ENCODE measurements at regions not wholly inside any gene's neighbourhood (a gene's known extent, or its start where the extent isn't known, plus 50 kb on each side); places are given as distances from the start of the nearest gene placed in this dataset.
A peak's percentile ranks its signal among the peaks of the same experiment; 100 is the strongest.

GRCh38 chr12:93944911-93945310 lies 203.5 kb upstream of the PLXNC1 start:
- H3K27ac Mint-ChIP-seq = no peak overlapping the region
- no peaks in the 10 kb centered on the region for H3K9me3 Mint-ChIP-seq
- no peaks in the 10 kb centered on the region for H3K36me3 Mint-ChIP-seq (ENCODE audit: insufficient read depth)
- peaks cover 17% of the 10 kb centered on the region in 2 donors for H3K27me3 Mint-ChIP-seq
- no peak for ATAC-seq (replicated peaks)
- DNase-seq = no peak
- H3K4me1 Mint-ChIP-seq (ENCODE audit: low read depth in 2 of 2) = no peaks in the 10 kb centered on the region
- no peak overlapping the region for H3K4me3 Mint-ChIP-seq

- H3K4me1 Mint-ChIP-seq (ENCODE audit: low read depth in 2 of 2) = no peaks in the 10 kb centered on the region
- peaks cover 17% of the 10 kb centered on the region in 2 donors for H3K27me3 Mint-ChIP-seq
- no peaks in the 10 kb centered on the region for H3K36me3 Mint-ChIP-seq (ENCODE audit: insufficient read depth)
- DNase-seq = no peak
- no peak overlapping the region for H3K27ac Mint-ChIP-seq
- H3K4me3 Mint-ChIP-seq = no peak overlapping the region
- no peaks in the 10 kb centered on the region for H3K9me3 Mint-ChIP-seq
- ATAC-seq (replicated peaks) = no peak
Observed at GRCh38 chr12:93946542-93947150, 201.7 kb upstream of the PLXNC1 start.

- Mint-ChIP-seq H3K9me3 (no peaks in the 10 kb centered on the region), H3K27ac (no peak overlapping the region), H3K36me3 (ENCODE audit: insufficient read depth) (no peaks in the 10 kb centered on the region), H3K4me1 (ENCODE audit: low read depth in 2 of 2) (peaks cover 0 to 5% of the 10 kb centered on the region in 2 donors), H3K4me3 (no peak overlapping the region), H3K27me3 (peaks cover 17% of the 10 kb centered on the region in 2 donors)
- DNase-seq (no peak), ATAC-seq (replicated peaks) (no peak)
Observed at GRCh38 chr12:93947486-93947885, 200.9 kb upstream of the PLXNC1 start.

- H3K36me3 Mint-ChIP-seq (ENCODE audit: insufficient read depth) = no peaks in the 10 kb centered on the region
- DNase-seq (no peak), ATAC-seq (replicated peaks) (no peak)
- no peaks in the 10 kb centered on the region for H3K9me3 Mint-ChIP-seq
- H3K27ac Mint-ChIP-seq = no peak overlapping the region
- H3K4me1 Mint-ChIP-seq (ENCODE audit: low read depth in 2 of 2) = peaks cover 0 to 5% of the 10 kb centered on the region in 2 donors
- H3K27me3 Mint-ChIP-seq = peaks cover 17 to 24% of the 10 kb centered on the region in 2 donors
- H3K4me3 Mint-ChIP-seq = no peak overlapping the region
Observed at GRCh38 chr12:93950311-93950710, 198.1 kb upstream of the PLXNC1 start.

- no peaks in the 10 kb centered on the region for H3K9me3 Mint-ChIP-seq
- no peaks in the 10 kb centered on the region for H3K36me3 Mint-ChIP-seq (ENCODE audit: insufficient read depth)
- no peak for ATAC-seq (replicated peaks)
- no peak for DNase-seq
- H3K4me3 Mint-ChIP-seq = no peak overlapping the region
- peaks cover 0 to 7% of the 10 kb centered on the region in 2 donors for H3K27me3 Mint-ChIP-seq
- H3K27ac Mint-ChIP-seq = no peak overlapping the region
- H3K4me1 Mint-ChIP-seq (ENCODE audit: low read depth in 2 of 2) = peaks cover 0 to 5% of the 10 kb centered on the region in 2 donors
Observed at GRCh38 chr12:93954166-93955112, 193.9 kb upstream of the PLXNC1 start.

GRCh38 chr12:93956551-93956950 lies 191.8 kb upstream of the PLXNC1 start:
- Mint-ChIP-seq H3K27ac (no peak overlapping the region), H3K27me3 (peaks cover 0 to 7% of the 10 kb centered on the region in 2 donors), H3K4me3 (no peak overlapping the region), H3K9me3 (no peaks in the 10 kb centered on the region), H3K36me3 (ENCODE audit: insufficient read depth) (no peaks in the 10 kb centered on the region), H3K4me1 (ENCODE audit: low read depth in 2 of 2) (peaks cover 0 to 5% of the 10 kb centered on the region in 2 donors)
- DNase-seq (no peak), ATAC-seq (replicated peaks) (no peak)

- no peak overlapping the region for H3K4me3 Mint-ChIP-seq
- ATAC-seq (replicated peaks) = no peak
- peaks cover 0 to 3% of the 10 kb centered on the region in 2 donors for H3K4me1 Mint-ChIP-seq (ENCODE audit: low read depth in 2 of 2)
- peaks cover 0 to 7% of the 10 kb centered on the region in 2 donors for H3K27me3 Mint-ChIP-seq
- no peaks in the 10 kb centered on the region for H3K36me3 Mint-ChIP-seq (ENCODE audit: insufficient read depth)
- DNase-seq = no peak
- no peaks in the 10 kb centered on the region for H3K9me3 Mint-ChIP-seq
- H3K27ac Mint-ChIP-seq = no peak overlapping the region
Observed at GRCh38 chr12:93957168-93957567, 191.2 kb upstream of the PLXNC1 start.

GRCh38 chr12:93957870-93958269 lies 190.5 kb upstream of the PLXNC1 start:
- DNase-seq = no peak
- H3K27ac Mint-ChIP-seq = no peak overlapping the region
- H3K36me3 Mint-ChIP-seq (ENCODE audit: insufficient read depth) = no peaks in the 10 kb centered on the region
- peaks cover 0 to 2% of the 10 kb centered on the region in 2 donors for H3K4me1 Mint-ChIP-seq (ENCODE audit: low read depth in 2 of 2)
- H3K9me3 Mint-ChIP-seq = no peaks in the 10 kb centered on the region
- H3K4me3 Mint-ChIP-seq = no peak overlapping the region
- H3K27me3 Mint-ChIP-seq = peaks cover 0 to 7% of the 10 kb centered on the region in 2 donors
- no peak for ATAC-seq (replicated peaks)

- Mint-ChIP-seq H3K27me3 (no peaks in the 10 kb centered on the region), H3K27ac (no peak overlapping the region), H3K36me3 (ENCODE audit: insufficient read depth) (no peaks in the 10 kb centered on the region), H3K4me3 (no peak overlapping the region), H3K4me1 (ENCODE audit: low read depth in 2 of 2) (peaks cover 0 to 3% of the 10 kb centered on the region in 2 donors), H3K9me3 (no peaks in the 10 kb centered on the region)
- DNase-seq (no peak), ATAC-seq (replicated peaks) (no peak)
Observed at GRCh38 chr12:93959657-93960056, 188.7 kb upstream of the PLXNC1 start.

- Mint-ChIP-seq H3K9me3 (no peaks in the 10 kb centered on the region), H3K27me3 (no peaks in the 10 kb centered on the region), H3K36me3 (ENCODE audit: insufficient read depth) (no peaks in the 10 kb centered on the region), H3K27ac (no peak overlapping the region), H3K4me1 (ENCODE audit: low read depth in 2 of 2) (peaks cover 0 to 3% of the 10 kb centered on the region in 2 donors), H3K4me3 (no peak overlapping the region)
- DNase-seq (no peak), ATAC-seq (replicated peaks) (no peak)
Observed at GRCh38 chr12:93960521-93960920, 187.9 kb upstream of the PLXNC1 start.

- Mint-ChIP-seq H3K36me3 (ENCODE audit: insufficient read depth) (no peaks in the 10 kb centered on the region), H3K4me3 (no peak overlapping the region), H3K27ac (peak overlapping the region in 1 of 2 donors; percentile 24), H3K9me3 (no peaks in the 10 kb centered on the region), H3K4me1 (ENCODE audit: low read depth in 2 of 2) (peaks cover 0 to 3% of the 10 kb centered on the region in 2 donors), H3K27me3 (peaks cover 4 to 6% of the 10 kb centered on the region in 2 donors)
- ATAC-seq (replicated peaks) = no peak
- DNase-seq = no peak
Observed at GRCh38 chr12:93962336-93962735, 186.0 kb upstream of the PLXNC1 start.

- H3K27ac Mint-ChIP-seq = no peak overlapping the region
- H3K4me1 Mint-ChIP-seq (ENCODE audit: low read depth in 2 of 2) = peaks cover 0 to 3% of the 10 kb centered on the region in 2 donors
- H3K36me3 Mint-ChIP-seq (ENCODE audit: insufficient read depth) = no peaks in the 10 kb centered on the region
- peaks cover 18 to 27% of the 10 kb centered on the region in 2 donors for H3K27me3 Mint-ChIP-seq
- no peaks in the 10 kb centered on the region for H3K9me3 Mint-ChIP-seq
- DNase-seq (no peak), ATAC-seq (replicated peaks) (no peak)
- no peak overlapping the region for H3K4me3 Mint-ChIP-seq
Observed at GRCh38 chr12:93964936-93965335, 183.4 kb upstream of the PLXNC1 start.

GRCh38 chr12:93966516-93967133 lies 181.8 kb upstream of the PLXNC1 start:
- DNase-seq (no peak), ATAC-seq (replicated peaks) (no peak)
- H3K4me3 Mint-ChIP-seq = no peak overlapping the region
- peaks cover 22 to 43% of the 10 kb centered on the region in 2 donors for H3K27me3 Mint-ChIP-seq
- no peaks in the 10 kb centered on the region for H3K9me3 Mint-ChIP-seq
- no peaks in the 10 kb centered on the region for H3K36me3 Mint-ChIP-seq (ENCODE audit: insufficient read depth)
- peaks cover 0 to 3% of the 10 kb centered on the region in 2 donors for H3K4me1 Mint-ChIP-seq (ENCODE audit: low read depth in 2 of 2)
- no peak overlapping the region for H3K27ac Mint-ChIP-seq
